G401.6 (cell line): ENCODE measurements at regions not wholly inside any gene's neighbourhood (a gene's known extent, or its start where the extent isn't known, plus 50 kb on each side); places are given as distances from the start of the nearest gene placed in this dataset.

ENCODE experiments used
- FAIRE-seq: peaks from 2 replicates; lab custom pipeline; 2012; peaks lifted over from hg19 to GRCh38; lab: Jason Lieb, UNC

- FAIRE-seq: no peak
Observed at GRCh38 chr3:168582503-168582902, 486.8 kb upstream of the GOLIM4 start.

DNA sequence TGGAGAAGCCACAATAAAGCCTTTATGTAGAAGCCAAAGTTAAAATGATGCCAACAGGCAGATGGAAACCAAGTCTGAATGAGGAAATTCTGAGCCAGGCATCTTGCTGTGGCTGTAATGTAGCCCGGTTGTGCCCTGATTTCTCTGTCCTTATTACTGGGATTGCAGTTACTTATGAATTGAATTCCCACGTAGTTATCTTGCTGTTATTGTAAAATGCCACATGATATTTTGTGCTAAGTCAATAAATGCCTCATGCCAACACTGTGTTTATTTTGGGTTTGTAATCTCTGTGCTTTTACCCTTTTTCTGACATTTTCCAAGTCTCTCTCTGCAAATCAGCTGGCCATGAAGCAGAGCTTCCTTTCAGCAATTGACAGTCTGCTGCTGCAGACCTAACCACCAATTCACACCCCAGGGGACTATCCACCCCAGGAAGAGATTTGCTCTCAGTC, 486.1 kb upstream of the GOLIM4 start:
- no peak for FAIRE-seq

GRCh38 chr3:168579010-168579409, 483.3 kb upstream of the GOLIM4 start:
- FAIRE-seq: no peak

DNA sequence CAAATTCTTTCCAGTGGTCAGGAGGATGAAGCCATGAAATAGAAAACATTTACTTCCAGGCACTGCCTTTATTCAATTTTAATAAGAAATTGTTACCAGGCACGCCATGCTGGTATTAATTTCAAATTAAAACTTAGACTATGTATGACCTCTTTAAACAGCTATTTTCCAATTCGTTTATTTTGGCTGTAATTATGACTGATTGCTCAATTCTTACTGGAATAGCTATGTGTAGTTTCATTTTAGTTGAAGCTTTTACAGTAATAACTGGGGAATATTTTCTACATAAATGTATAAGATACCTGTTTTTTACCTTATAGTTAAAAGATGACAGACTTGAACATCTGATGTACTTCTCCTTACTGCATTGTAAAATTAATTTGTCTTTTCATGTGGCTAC, 480.0 kb upstream of the GOLIM4 start:
- FAIRE-seq: no peak

DNA sequence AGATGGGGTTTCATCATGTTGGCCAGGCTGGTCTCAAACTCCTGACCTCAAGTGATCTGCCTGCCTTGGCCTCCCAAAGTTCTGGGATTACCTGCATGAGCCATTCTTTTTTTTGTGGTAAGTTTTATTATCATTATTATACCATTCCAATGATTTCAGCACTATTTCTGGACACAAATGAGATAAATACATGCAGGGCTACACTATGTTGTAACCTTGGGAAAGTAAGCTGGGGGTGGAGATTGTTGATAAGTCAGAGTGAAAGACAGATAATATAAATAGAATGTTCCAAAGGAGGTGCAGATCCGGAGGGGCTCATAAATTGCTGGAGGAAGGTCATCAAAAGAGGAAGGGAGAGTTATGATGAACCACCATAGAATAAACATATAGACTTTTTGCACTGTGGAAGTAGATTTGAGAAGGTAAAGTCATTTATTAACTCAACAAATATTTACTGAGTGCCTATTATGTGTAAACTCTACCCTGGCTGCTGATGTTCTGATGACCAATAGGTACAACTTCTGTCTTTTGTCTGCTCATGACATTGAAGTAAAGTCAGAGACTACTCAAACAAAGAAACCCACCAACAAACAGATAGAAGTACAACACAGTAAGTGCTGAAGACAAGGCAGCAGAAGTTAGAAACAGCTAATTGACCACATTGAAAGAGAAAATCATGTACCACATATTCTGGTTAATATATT, 478.9 kb upstream of the GOLIM4 start:
- no peak for FAIRE-seq

- FAIRE-seq: no peak
Observed at GRCh38 chr3:168570404-168571155, 474.9 kb upstream of the GOLIM4 start.

DNA sequence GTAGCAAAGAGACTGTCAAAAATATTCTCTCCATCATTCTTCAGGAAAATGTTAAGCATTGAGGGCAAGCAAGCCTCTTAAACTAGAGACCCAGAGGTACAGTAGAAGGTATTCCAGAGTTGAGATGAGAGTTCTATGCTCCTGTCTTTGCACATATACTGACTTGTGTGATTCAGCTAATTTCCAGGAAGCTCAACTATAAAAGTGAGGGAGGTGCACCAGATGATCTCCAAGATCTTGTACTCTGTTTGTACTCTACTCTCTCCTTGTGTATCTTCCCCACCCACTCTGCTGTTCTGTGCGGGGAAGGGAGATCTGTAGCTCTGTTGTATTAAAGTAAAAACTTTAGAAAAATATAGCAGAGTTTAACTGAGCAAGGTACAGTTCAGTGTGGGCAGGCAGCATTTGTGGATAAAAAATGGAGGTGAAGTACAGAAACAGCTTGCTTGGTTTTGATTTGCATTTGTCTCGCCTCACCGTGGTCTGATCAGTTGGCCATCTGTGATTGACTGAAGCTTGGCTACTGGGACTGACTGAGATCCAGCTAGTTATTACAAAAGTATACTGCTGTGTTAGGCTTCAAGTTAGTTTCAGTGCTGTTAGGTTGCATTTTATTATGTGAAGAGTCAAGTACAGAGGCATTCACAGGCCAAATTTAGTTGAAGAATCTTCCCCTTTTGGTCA, 463.1 kb upstream of the GOLIM4 start:
- no peak for FAIRE-seq

DNA sequence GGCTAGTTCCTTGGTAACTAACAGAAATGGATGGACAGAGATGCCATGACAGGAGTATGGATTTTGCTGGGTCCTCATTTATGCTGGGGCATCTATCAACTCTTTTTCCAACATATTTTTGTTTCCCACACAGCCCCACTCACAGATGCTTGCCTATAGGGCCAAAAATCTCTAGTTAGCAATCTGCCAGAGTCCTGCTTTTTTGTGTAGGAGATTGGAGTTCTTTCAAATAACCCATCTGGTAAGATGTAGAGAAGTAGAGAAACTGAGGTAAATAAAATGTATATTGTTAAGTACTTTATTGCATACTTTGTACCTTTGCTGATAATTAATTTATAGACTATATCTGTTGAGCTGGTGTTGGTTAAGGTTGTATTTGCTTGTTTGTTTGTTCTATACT, 456.5 kb upstream of the GOLIM4 start:
- no peak for FAIRE-seq

GRCh38 chr3:168548719-168549118, 453.0 kb upstream of the GOLIM4 start:
- no peak for FAIRE-seq

- no peak for FAIRE-seq
Observed at GRCh38 chr3:168546707-168547106, 451.0 kb upstream of the GOLIM4 start.

DNA sequence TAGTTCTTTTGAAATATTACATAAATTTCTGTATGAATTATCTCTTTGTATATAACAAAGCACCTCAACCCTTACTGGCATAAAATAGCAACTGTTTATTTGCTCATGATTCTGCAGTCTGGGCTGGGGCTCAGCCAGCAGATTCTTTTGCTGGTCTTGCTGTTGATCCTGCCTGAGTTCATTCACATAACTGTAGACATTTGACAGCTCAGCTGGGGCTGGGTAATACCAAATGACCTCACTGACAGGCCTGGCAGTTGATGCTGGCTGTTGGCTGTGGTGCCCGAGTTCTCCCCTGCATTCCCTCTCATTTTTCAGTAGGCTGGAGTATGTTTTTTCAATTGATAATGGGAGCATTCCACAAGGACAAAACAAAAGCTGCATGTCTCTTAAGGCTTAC, 449.9 kb upstream of the GOLIM4 start:
- no peak for FAIRE-seq

DNA sequence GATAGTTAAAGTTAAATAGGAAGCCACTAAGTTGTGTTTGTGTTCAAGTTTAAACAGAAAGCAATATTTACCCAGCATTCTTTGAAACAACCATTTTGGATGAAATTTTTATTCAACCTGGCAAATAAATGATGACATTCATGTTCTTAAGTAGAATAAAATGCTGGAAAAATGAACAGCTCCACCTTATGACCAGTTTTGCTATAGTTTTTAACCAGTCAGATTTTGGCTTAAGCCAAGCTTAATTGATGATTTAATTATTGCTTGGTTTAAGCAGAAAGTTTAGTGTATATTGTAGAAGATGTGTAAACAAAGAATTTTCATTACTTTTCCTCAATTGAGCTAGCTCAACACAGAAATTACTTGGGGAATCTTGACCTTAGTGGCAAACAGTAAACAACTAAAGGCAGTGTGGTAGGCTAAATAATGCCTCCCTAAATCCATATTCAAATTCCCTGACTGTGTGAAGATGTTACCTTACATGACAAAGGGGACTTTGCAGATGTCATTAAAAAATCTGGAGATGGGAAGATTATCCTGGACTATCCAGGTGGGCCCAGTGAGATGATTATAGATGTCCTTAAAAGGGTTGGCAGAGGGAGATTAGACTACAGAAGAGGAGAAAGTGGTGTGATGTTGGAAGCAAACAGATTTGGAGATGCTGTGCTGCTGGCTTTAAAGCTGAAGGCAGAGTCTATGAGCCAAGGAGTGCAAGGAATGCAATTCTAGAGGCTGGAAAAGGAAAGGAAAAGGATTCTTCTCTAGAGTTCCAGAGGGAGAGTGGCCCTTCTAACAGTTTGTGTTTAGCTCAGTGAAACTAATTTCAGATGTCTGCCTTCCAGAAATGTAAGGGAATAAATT, 448.6 kb upstream of the GOLIM4 start:
- FAIRE-seq: no peak

DNA sequence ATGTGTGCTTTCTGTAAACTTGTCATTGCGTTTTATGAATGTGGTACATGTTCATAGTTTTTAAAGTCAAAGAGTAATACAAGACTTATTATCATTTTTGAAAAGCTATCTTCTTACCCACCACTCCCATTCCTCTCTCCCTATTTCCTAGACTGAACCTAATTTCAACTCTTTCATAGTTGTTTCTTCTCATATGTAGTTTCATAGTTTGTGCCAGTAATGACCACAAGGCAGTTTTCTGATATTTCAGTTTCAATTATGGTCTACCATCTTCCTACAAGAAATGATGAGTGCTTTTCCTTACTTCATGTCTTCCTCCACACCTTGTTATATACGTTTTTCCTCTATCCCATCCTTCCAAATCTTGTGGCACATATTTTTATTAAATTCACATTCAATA, 445.0 kb upstream of the GOLIM4 start:
- no peak for FAIRE-seq

- no peak for FAIRE-seq
Observed at GRCh38 chr3:168539909-168540308, 444.2 kb upstream of the GOLIM4 start.

- no peak for FAIRE-seq
Observed at GRCh38 chr3:168534761-168535160, 439.0 kb upstream of the GOLIM4 start.

- no peak for FAIRE-seq
Observed at GRCh38 chr3:168533600-168533999, 437.9 kb upstream of the GOLIM4 start.

- FAIRE-seq: no peak
Observed at GRCh38 chr3:168532135-168532534, 436.4 kb upstream of the GOLIM4 start.

DNA sequence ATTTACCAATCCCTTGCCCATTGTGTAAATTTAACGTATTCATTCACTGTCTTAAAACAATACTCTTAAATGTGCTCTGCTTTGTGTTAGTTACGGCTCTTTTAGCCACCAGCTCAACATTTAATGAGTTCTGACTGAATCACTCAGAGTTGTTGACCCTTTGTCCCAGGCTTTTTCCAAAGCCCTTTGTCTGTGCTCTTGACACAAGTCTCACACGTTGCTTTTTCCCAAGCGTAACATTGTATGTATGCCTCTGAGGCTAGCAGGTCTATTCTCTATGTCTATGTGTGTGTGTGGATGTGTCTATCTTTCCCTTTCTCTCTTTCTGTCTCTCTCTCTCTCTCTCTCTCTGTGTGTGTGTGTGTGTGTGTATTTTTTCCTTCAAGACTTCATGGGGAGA, 435.4 kb upstream of the GOLIM4 start:
- no peak for FAIRE-seq

- FAIRE-seq: peak; percentile 13
Observed at GRCh38 chr3:168524129-168524528, 428.4 kb upstream of the GOLIM4 start.

DNA sequence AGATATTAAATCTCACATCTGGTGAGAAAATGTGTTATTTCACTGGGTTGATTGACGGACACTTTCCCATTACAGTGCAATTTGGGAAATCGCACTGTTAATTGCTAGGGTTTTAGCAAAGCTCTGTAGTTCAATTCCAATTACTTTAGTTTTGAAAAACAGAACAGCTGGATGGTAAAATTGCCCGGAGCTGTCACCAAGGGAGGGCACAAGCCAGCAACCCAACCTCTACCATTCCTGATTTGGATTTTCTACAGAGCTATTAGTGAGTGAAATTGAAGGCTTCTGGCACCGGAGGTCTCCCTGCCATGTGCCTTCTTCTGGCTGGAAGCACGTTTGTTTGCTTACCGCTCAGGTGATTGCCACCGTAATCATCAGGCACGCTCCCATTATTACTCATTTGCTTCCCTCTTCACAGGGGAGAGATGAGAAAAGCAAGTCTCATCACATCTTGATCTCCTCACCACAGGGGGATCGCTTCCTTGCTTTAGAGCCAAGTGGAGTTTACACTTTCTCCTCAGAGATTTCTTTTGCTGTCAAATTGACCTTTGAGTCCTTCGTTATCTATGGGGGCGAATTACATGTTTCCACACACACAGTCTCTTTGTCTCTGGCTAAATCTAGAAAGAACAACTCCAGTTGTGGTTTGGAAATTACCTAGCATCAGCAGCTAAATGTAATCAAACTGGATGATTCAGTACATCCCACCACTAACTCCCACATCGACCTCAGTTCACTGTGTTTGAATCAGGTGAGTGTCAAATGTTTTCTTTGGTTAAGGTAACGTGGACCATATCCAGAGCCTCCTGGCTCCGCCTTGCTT, 421.7 kb upstream of the GOLIM4 start:
- FAIRE-seq: no peak

DNA sequence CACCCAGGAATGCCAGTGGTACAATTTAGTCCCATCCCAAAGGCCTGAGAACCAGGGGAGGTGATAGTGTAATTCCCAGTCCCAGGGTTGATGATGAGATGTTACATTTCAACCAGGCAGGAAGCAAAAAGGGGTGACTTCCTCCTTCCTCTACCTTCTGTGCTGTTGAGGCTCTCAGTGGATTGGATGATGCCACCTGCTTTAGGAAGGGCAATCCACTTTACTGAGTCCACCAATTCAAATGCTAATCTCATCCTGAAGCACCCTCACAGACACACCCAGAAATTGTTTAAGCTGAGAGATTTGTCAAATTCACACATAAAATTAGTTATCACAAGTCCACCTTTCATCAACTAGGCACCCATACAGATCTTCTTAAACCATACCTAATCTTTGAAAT, 418.5 kb upstream of the GOLIM4 start:
- no peak for FAIRE-seq

DNA sequence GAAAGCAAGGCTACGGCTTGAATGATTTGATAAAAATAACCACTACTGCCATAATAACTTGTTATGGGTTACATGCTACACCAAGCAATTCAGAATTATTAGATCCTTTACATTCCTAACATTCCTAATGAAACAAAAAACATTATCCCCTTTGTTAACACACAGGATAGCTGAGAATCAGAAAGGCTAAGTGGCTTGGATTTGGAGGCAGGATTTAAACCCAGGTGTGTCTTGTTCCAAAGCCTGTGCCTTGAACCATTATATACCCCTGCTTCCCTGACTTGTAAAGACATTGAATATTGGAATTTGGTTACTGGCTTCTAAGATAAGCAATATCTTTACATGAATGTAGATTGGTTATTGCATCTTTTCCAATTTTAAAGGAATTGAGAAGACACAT, 417.1 kb upstream of the GOLIM4 start:
- no peak for FAIRE-seq
